Colonic mucosa (tissue), 4 donors: ENCODE measurements at regions not wholly inside any gene's neighbourhood (a gene's known extent, or its start where the extent isn't known, plus 50 kb on each side); places are given as distances from the start of the nearest gene placed in this dataset.

ENCODE experiments used
- DNase-seq: peaks from one replicate; pipeline ENCODE4 v3.0.0-alpha.2; 2020
- H3K27ac ChIP-seq: fragments of 200-600 bp; one replicate; pipeline ENCODE4 v1.8.0; 2021
- H3K27me3 ChIP-seq: fragments of 200-600 bp; one replicate; pipeline ENCODE4 v1.8.0; 2021
- H3K36me3 ChIP-seq: fragments of 200-600 bp; one replicate; pipeline ENCODE4 v1.8.0; 2021
- H3K4me1 ChIP-seq: fragments of 200-600 bp; one replicate; pipeline ENCODE4 v1.8.0; 2021; ENCODE audit warnings: mild to moderate bottlenecking
- H3K4me3 ChIP-seq: fragments of 200-600 bp; one replicate; pipeline ENCODE4 v1.8.0; 2021
- H3K9ac ChIP-seq, 2 donors: one replicate each; pipeline ENCODE4 v1.7.0; 2013; ENCODE audit warnings: control low read depth in 2 of 2, low read depth in 2 of 2, low read length in 2 of 2
- H3K9me3 ChIP-seq: fragments of 200-600 bp; one replicate; pipeline ENCODE4 v1.8.0; 2021
- CTCF ChIP-seq: fragments of 200-600 bp; IDR thresholded peaks from one replicate; pipeline ENCODE4 v1.8.0; 2022; ENCODE audit warnings: antibody characterized with exemption, mild to moderate bottlenecking
- intact Hi-C: fragments of 100-400 bp; cut with DNase I; formaldehyde crosslinking; loops from one replicate; pipeline ENCODE4 v1.14.1; 2022
- donor health status: healthy.
- donor health status: DM: no; HTN: no; CAD: no.
- donor health status: DM: no; HTN: no; CAD: no.

DNA sequence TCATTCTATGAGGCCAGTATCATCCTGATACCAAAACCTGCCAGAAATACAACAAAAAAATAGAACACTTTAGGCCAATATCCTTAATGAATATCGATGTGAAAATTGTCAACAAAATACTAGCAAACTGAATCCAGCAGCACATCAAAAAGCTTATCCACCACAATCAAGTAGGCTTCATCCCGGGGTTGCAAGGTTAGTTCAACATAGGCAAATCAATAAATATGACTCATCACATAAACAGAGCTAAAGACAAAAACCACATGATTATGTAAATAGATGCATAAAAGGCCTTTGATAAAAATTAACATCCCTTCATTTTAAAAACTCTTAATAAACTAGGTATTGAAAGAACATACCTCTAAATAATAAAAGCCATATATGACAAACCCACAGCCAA lies 403.2 kb upstream of the AZI2 start:
- H3K9ac ChIP-seq, result no peak overlapping the region
- no peak overlapping the region for H3K4me3 ChIP-seq
- no peaks in the 10 kb centered on the region for H3K27me3 ChIP-seq
- no peaks in the 10 kb centered on the region for H3K36me3 ChIP-seq
- no peak for TF ChIP-seq CTCF
- H3K9me3 ChIP-seq, result no peaks in the 10 kb centered on the region
- no peaks in the 10 kb centered on the region for H3K4me1 ChIP-seq
- intact Hi-C loops, result no loop called here
- no peak for DNase-seq
- H3K27ac ChIP-seq, result no peak overlapping the region

- Histone ChIP-seq H3K4me3 (no peak overlapping the region), H3K9ac (no peak overlapping the region), H3K36me3 (no peaks in the 10 kb centered on the region), H3K4me1 (no peaks in the 10 kb centered on the region), H3K9me3 (no peaks in the 10 kb centered on the region), H3K27me3 (no peaks in the 10 kb centered on the region), H3K27ac (no peak overlapping the region)
- DNase-seq, result no peak
- no peak for TF ChIP-seq CTCF
- intact Hi-C loops, result no loop called here
Measured at GRCh38 chr3:28752290-28752689, 403.7 kb upstream of the AZI2 start.

DNA sequence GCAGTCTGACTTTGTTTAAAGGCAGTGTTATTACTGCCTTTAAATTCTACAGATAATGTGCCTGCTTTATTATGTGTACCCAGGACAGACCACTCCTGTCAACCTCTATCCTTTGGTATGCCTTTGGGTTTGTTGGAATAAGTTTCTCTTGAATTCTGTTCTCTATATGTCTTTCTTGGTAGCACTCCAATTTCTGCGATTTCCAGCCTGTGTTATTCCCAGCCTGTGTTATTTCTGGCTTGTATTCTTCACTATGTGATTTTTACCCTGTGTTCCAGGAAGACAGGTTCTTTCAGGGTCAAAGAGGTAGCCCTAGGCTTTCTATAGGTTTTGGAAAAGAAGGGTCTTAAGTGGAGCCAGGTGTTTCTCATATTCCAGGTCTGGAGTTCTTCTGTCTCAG lies 407.4 kb upstream of the AZI2 start:
- Histone ChIP-seq H3K27me3 (no peaks in the 10 kb centered on the region), H3K36me3 (no peaks in the 10 kb centered on the region), H3K9me3 (no peaks in the 10 kb centered on the region), H3K9ac (no peak overlapping the region), H3K27ac (no peak overlapping the region), H3K4me1 (no peaks in the 10 kb centered on the region), H3K4me3 (no peak overlapping the region)
- intact Hi-C loops, result no loop called here
- TF ChIP-seq CTCF, result no peak
- no peak for DNase-seq

GRCh38 chr3:28758115-28758514 lies 409.5 kb upstream of the AZI2 start:
- Histone ChIP-seq H3K9me3 (no peaks in the 10 kb centered on the region), H3K36me3 (no peaks in the 10 kb centered on the region), H3K4me1 (no peaks in the 10 kb centered on the region), H3K27ac (no peak overlapping the region), H3K4me3 (no peak overlapping the region), H3K27me3 (no peaks in the 10 kb centered on the region), H3K9ac (no peak overlapping the region)
- intact Hi-C loops, result no loop called here
- DNase-seq, result no peak
- TF ChIP-seq CTCF, result no peak

DNA sequence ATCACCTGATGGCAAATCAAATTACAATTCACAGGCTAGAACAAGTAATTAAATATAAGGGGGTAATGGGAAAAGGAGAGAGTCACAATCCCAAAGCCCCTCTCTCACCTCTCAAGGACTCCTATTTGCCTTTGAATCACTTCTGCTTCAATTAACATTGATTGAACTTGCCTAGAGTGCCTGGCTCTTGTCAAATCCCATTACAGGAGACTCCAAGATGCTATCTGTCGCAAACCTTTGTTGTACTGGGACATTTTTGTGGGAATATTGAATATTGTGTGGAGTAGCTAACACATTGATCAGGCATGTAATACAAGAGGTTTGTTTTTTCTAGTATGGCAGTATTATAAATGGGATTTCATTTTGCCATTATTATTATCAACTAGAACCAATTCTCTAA lies 412.8 kb upstream of the AZI2 start:
- no peaks in the 10 kb centered on the region for H3K4me1 ChIP-seq
- intact Hi-C loops, result no loop called here
- no peaks in the 10 kb centered on the region for H3K9me3 ChIP-seq
- no peak overlapping the region for H3K27ac ChIP-seq
- no peak overlapping the region for H3K9ac ChIP-seq
- no peak for DNase-seq
- H3K4me3 ChIP-seq, result no peak overlapping the region
- H3K27me3 ChIP-seq, result no peaks in the 10 kb centered on the region
- TF ChIP-seq CTCF, result no peak
- H3K36me3 ChIP-seq, result no peaks in the 10 kb centered on the region

DNA sequence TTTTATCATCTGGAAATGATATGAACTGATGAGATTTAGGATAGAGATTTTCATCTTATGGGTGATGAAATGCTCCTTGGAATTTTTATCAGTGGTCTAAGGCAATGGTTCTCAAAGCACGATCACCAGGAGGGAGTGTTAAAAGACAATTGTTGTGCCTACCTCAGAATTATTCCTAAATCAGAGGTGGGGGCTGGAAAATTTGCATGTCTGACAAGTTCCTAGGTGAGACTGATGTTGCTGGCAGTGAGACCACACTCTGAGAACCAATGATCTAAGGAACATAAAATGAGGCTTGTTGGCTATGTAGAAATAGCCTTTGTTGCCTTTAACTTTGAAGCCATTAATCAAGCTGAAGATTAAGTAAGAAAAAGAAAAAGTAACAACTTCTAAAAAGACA lies 416.6 kb upstream of the AZI2 start:
- TF ChIP-seq CTCF, result no peak
- intact Hi-C loops, result no loop called here
- Histone ChIP-seq H3K36me3 (no peaks in the 10 kb centered on the region), H3K4me1 (no peaks in the 10 kb centered on the region), H3K9ac (no peak overlapping the region), H3K9me3 (no peaks in the 10 kb centered on the region), H3K27ac (no peak overlapping the region), H3K27me3 (no peaks in the 10 kb centered on the region), H3K4me3 (no peak overlapping the region)
- DNase-seq, result no peak
